ENCODE measurements at regions not wholly inside any gene's neighbourhood (a gene's known extent, or its start where the extent isn't known, plus 50 kb on each side); places are given as distances from the start of the nearest gene placed in this dataset.

DNA sequence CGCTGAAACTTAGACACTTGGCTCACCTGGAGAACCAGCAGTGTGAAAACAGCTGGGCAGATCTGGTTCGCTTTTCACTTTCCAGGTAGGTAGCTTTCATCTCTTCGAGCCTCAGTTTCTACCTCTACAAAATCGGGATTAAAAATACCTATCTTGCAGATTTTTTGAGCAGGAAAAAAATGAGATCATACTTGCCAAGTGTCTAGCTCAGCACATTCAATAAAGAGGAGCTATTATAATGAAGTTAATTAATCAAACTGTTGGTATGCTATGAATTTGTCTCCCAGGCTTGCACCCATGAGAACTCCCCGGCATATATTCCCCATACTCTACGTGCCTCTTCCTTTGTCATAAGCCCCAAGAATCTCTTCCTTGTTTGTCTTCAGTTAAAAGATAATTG lies 158.6 kb upstream of the LDB2 start:
- Histone ChIP-seq H3K36me3 (ENCODE audit: insufficient read depth) (no peaks in the 10 kb centered on the region), H2AFZ (peak overlapping the region; percentile 3; the same call in 1 of the 2 replicates), H3K4me2 (no peak overlapping the region), H3K27ac (ENCODE audit: low read depth) (no peak overlapping the region), H4K20me1 (replicated peaks; ENCODE audit: insufficient read depth) (no peaks in the 10 kb centered on the region), H3K27me3 (ENCODE audit: insufficient read depth) (no peaks in the 10 kb centered on the region), H3K9me2 (ENCODE audit: insufficient read depth) (peaks cover 16% of the 10 kb centered on the region; the same call in 1 of the 2 replicates), H3F3A (replicated peaks; ENCODE audit: low read depth) (no peaks in the 10 kb centered on the region), H3K79me2 (replicated peaks; ENCODE audit: insufficient read depth) (no peaks in the 10 kb centered on the region), H3K4me3 (no peak overlapping the region), H3K4me1 (ENCODE audit: insufficient read depth) (no peaks in the 10 kb centered on the region)
- H3K4me3 Mint-ChIP-seq, result no peak overlapping the region
- H3K9me3 Mint-ChIP-seq, result no peaks in the 10 kb centered on the region
- TF ChIP-seq NANOG (IDR thresholded peaks at IDR 0.05; ENCODE audit: borderline replicate concordance) (no peak), ETS1 (IDR thresholded peaks at IDR 0.05) (no peak), JUNB (IDR thresholded peaks at IDR 0.05; ENCODE audit: unreplicated experiment) (no peak), EZH2 (IDR thresholded peaks at IDR 0.05; ENCODE audit: low read depth, unreplicated experiment) (no peak), POLR2AphosphoS5 (IDR thresholded peaks at IDR 0.05; ENCODE audit: low read depth) (no peak), CREB1 (CRISPR knock-in tag; IDR thresholded peaks at IDR 0.05; ENCODE audit: low read depth) (no peak), EZH2phosphoT487 (IDR thresholded peaks at IDR 0.05; ENCODE audit: unreplicated experiment) (no peak), ZNF331 (CRISPR knock-in tag; IDR thresholded peaks at IDR 0.05; ENCODE audit: low read depth) (no peak), STAT1 (IDR thresholded peaks at IDR 0.05; ENCODE audit: unreplicated experiment) (no peak), ZNF114 (CRISPR knock-in tag; IDR thresholded peaks at IDR 0.05) (no peak), ZNF462 (CRISPR knock-in tag; IDR thresholded peaks at IDR 0.05) (no peak)
- TF ChIP-seq, protein P1, sequence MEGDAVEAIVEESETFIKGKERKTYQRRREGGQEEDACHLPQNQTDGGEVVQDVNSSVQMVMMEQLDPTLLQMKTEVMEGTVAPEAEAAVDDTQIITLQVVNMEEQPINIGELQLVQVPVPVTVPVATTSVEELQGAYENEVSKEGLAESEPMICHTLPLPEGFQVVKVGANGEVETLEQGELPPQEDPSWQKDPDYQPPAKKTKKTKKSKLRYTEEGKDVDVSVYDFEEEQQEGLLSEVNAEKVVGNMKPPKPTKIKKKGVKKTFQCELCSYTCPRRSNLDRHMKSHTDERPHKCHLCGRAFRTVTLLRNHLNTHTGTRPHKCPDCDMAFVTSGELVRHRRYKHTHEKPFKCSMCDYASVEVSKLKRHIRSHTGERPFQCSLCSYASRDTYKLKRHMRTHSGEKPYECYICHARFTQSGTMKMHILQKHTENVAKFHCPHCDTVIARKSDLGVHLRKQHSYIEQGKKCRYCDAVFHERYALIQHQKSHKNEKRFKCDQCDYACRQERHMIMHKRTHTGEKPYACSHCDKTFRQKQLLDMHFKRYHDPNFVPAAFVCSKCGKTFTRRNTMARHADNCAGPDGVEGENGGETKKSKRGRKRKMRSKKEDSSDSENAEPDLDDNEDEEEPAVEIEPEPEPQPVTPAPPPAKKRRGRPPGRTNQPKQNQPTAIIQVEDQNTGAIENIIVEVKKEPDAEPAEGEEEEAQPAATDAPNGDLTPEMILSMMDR (conservative IDR thresholded peaks at IDR 0.05; ENCODE audit: low read depth in 2 of 2), result no peak
- TF ChIP-seq, protein P2, sequence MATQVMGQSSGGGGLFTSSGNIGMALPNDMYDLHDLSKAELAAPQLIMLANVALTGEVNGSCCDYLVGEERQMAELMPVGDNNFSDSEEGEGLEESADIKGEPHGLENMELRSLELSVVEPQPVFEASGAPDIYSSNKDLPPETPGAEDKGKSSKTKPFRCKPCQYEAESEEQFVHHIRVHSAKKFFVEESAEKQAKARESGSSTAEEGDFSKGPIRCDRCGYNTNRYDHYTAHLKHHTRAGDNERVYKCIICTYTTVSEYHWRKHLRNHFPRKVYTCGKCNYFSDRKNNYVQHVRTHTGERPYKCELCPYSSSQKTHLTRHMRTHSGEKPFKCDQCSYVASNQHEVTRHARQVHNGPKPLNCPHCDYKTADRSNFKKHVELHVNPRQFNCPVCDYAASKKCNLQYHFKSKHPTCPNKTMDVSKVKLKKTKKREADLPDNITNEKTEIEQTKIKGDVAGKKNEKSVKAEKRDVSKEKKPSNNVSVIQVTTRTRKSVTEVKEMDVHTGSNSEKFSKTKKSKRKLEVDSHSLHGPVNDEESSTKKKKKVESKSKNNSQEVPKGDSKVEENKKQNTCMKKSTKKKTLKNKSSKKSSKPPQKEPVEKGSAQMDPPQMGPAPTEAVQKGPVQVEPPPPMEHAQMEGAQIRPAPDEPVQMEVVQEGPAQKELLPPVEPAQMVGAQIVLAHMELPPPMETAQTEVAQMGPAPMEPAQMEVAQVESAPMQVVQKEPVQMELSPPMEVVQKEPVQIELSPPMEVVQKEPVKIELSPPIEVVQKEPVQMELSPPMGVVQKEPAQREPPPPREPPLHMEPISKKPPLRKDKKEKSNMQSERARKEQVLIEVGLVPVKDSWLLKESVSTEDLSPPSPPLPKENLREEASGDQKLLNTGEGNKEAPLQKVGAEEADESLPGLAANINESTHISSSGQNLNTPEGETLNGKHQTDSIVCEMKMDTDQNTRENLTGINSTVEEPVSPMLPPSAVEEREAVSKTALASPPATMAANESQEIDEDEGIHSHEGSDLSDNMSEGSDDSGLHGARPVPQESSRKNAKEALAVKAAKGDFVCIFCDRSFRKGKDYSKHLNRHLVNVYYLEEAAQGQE (IDR thresholded peaks at IDR 0.05; ENCODE audit: unreplicated experiment), result no peak
- ATAC-seq, result no peak
- H3K27ac Mint-ChIP-seq, result no peak overlapping the region
- DNase-seq (ENCODE audit: low spot score), result no peak
- peaks cover 3% of the 10 kb centered on the region; the same call in 2 of the 3 replicates for H3K4me1 Mint-ChIP-seq
- H3K36me3 Mint-ChIP-seq (ENCODE audit: low read depth), result no peaks in the 10 kb centered on the region
- peaks cover 2% of the 10 kb centered on the region for H3K27me3 Mint-ChIP-seq (ENCODE audit: insufficient read depth, low read depth, poor library complexity)

Data from GM23338 (cell line).